HG03066 (cell line): ENCODE measurements at regions not wholly inside any gene's neighbourhood (a gene's known extent, or its start where the extent isn't known, plus 50 kb on each side); places are given as distances from the start of the nearest gene placed in this dataset.
A peak's percentile ranks its signal among the peaks of the same experiment; 100 is the strongest.

Source experiments
- ATAC-seq: cut with Tn5 transposase; IDR thresholded peaks from one replicate; pipeline ENCODE4 v1.9.1; 2021; ENCODE audit warnings: low read depth; ENCODE audit not compliant: unreplicated experiment

DNA sequence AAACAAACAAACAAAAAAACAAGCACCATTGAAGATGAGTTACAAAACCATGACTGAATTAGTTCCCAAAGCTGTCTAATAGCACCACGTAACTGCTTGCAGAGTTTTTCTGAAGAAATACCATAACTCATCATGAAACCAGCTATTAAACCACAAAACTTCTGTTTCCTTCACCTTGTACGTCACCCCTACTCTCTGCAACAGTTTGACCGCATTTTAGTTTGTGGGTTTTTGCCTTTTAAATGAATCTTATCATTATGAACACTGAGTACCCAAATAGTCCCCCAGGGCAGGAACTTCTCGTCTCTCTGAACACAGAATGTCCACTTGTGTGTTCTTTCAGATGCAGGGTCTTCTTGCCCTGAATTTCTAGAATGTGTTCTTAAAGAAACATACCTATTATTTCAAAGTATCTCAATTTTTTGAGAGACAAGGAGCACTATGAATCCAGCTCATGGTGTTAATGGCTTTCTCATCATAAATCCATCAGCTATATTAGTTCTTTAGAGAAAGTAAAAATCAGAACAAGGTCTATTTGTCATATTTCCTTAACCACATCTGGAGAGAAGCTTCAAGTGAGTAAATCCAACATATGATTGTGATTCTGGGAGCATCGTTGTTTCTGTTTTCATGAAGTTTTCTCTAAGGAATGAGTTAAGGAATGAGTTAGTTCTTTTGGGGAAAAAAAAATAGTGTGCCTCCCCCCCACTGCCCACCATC lies 210.6 kb downstream of the AUH start:
- peak; percentile 74 for ATAC-seq

DNA sequence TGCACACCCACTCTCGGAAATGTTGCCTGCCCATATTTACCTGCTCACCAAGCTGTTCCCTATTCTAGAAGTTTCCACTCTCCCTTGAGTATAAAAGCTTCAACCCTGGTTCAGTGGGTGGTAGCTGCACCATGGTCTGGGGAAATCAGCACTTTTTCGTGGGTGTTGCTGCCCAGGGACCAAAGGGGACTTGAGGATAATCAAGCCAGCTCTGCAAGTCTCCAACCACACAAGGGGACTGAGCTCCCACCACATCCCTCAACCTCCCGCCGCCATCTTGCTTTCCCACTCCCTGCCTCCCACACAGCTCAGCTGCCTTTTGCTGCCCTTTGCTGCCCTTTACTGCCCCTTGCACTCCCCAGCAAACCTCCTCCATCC lies 210.0 kb downstream of the AUH start:
- ATAC-seq = no peak

DNA sequence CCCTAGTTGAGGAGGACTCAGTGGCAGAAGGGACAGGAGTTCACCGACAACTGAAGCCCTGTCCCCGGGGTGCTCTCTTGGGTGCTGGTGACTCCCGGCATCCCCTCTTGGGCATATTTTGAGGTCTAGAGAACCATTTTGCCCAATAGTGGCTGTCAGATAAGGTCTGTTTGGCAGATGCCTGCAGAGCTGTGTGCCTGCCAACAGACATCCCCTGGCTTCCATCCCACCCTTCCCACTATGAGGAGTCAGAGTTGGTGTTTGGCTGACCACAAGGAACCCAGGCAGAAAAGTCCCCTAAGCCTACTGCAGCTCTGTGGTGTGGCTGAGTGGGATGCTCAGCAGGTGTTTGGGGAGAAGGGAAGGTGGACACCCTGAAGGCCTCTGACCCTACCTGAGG lies 207.0 kb downstream of the AUH start:
- no peak for ATAC-seq

DNA sequence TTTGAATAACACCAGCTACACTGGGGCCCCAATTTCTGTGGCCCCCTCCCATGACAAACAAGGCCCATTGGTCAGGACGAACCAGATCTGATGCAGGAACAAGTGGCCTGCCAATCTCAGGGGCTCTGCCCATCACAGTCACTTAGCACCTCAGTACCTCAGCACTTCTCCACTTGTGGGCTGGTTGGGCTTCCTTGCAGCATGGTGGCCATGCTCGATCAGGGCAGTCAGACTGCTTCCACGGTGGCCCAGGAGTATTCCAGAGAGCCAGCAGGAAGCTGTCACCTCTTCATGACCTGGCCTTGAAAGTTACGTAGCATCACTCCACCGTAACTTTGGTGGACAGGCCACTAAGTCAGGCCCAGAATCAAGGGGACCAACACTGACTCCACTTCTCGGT lies 206.5 kb downstream of the AUH start:
- no peak for ATAC-seq

DNA sequence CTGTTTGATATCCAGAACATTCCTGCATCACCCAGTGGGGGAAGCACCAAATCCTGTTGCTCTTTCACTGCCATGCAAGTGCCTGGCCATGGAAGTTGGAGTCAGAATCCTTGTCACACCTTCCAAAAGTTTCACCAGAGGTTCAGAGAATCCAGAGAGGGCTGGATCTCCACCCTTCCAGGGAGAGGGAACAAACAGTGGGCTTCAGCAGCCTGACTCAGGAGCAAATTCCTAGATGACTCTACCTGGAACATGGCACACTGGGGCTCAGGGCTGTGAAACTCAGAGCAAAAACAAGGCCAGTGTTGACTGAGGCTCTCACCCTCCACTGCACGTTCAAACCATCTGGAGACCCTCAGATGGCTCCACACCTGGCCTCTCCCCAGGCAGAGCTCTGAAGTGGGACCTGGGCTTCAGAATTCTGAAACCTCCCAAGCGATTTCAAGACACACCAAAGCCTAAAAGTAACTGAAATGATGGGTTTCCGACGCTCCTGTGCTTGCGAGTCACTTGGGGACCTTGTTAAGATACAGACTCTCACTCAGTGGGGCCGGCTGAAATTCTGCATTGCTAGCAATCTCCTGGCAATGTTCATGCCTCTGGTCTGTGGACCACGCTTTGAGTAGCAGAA lies 205.9 kb downstream of the AUH start:
- no peak for ATAC-seq

DNA sequence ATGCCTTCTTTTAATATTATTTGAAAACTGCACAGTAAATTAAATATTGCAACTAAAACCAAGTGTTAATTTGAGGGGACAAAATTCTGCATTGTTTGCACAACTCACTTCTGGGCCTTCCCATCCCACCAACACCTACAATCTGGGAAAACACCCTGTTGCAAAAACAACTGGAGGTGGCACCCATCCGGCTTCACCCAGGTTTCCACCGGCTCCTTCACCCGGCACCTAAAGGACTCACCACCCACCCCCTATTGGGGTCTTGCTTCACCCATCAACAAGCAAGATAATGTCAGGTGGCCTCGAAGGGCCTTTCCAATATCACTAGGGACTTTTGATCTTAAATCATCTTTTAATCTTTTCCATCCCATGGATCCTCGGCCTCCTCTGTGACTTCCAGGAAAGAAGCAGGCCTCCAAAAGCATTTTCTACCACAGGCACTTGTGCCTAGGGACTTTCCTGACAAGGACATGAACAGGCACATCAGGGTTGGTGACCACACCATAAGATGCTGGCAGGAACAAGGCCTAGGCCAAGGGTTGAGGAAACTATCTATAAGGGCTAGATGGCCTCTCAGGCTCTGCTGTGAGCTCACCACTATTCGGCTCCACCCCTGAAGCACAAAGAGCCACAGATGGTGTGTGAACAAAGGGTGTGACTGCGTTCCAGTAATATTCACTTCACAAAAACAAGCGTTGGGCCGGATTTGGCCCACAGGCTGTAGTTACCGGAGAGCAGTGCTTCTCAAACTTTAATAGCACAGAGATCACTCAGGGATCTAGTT lies 205.1 kb downstream of the AUH start:
- no peak for ATAC-seq

DNA sequence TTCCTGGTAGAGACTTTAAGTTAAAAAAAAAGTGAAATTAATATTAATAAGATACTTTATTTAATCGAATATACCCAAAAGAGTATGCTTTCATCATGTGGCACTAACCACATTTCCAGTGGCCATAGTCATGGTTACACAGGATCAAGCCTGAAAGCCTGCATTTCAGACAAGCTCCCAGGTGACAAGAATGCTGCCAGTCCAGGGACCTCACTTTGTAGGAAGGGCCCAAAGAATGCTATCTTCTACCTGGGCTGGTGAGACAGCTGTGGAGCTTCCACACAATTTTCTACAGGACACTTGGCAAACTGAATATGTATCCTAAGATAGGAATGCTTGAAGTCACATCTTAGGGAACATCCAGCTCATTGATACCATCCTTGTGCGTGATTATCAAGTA lies 203.8 kb downstream of the AUH start:
- ATAC-seq = no peak

DNA sequence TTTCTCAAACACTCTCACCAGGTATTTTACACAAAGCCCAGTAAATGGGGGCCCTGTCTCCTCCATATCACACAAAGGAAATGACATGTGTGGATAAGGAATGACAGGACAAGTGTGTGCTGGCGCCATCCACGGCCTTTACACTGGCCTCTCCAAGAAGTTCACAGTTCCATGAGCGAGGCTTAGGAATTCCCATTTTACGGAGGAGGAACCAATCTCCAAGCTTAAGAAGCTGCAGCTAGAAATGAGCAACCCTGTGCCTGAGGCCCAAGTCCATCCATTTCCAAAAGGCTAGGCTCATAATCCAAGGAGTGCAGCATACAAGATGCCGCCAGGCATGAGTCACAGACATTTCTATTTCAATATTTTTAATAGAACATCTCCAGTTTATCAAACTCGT lies 203.4 kb downstream of the AUH start:
- ATAC-seq = no peak

DNA sequence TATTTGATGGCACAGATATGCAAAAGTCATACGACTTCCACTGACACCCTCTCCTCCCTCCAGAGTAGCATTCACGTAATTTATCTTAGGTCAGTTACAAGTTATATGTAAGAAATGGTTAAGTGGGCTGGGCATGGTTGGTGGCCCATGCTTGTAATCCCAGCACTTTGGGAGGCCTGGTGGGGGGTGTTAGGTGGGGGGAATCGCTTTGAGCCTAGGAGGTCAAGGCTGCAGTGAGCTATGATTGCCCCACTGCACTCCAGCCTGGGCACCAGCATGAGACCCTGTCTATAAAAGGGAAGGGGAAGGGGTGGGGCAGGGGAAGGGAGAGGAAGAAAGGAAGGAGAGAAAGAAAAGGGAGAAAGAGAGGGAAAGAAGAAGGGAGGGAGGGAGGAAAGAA lies 202.8 kb downstream of the AUH start:
- ATAC-seq = no peak

DNA sequence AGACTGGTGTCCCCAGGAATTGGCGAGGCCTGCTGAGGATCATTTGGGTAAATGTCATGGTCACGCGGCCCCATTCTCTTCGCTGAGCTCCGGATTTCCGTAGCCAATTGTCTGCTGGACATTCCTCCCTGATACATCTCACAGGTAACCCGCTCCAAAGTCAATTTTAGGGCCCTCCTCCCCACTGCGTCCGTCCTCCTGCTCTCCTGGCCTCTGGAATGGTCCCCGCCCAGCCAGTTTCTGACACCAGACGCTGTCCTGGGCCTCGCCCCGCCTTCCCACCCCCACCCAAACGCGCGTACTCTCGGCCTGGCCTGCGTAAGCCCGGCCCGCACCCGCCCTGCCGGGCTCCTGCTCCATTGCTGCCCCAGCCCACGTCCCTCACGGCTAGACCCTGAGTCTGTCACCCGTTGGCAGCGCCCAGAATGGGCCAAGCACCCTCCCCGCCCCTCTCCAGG lies 202.0 kb downstream of the AUH start:
- ATAC-seq = no peak

DNA sequence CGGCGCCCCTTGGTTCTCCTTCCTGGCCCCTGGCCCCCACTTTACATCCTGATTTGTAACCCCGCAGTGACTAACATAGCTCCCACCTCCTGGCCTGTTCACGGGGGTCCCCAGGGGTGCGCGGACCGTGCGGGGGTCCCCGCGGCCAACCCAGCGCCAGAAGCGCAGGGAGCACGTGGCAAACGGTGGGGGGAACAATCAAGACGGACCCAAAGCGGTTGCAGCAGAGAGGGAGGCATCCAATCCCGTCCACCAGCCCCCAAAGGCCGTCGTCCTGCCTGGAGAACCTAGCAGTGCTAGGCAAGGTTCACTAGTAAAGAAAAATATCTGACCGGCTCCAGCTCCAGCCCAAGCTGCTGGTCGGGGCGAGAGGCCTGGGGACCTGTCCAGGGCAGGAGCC lies 201.5 kb downstream of the AUH start:
- ATAC-seq = no peak

DNA sequence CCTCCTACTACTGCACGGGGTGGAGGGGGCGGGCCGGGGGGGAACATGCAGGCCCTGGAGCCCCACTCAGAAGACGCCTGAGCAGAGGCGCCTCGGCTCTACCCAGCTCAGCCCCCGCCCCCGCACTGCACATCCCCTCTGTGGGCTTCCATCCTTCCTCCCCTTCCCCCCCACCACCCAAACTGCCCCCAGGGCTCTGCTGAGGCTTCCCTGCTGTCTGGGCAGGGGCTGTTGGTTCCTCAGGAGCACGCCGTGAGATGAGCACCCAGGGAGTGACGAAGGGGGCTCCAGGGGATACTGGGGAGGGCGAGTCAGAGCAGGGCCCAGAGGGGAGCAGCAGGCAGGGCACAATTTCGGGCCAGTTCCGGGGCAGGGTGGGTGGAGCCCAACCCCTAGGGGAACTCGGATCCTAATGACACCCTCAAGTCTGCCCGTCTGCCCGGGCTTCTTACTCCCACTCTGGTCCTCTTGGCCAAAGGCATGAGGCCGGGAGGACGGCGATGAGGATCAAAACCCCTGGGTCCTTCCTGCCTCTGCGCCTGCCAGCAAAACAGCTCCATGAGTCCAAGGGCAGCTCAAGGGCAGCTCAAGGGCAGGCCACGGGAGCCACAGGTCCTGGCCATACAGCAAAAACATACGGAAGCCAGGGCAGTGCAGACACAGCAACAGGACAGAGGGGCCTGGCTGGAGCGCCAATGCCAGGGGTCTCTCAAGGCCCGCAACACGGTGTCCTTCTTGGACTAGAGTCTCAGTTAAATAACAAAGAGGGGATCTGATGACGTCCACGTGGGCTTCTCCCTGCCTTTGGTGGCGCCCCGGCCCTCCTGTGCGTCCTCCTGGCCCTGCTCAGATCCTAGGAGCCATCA lies 200.9 kb downstream of the AUH start:
- no peak for ATAC-seq

DNA sequence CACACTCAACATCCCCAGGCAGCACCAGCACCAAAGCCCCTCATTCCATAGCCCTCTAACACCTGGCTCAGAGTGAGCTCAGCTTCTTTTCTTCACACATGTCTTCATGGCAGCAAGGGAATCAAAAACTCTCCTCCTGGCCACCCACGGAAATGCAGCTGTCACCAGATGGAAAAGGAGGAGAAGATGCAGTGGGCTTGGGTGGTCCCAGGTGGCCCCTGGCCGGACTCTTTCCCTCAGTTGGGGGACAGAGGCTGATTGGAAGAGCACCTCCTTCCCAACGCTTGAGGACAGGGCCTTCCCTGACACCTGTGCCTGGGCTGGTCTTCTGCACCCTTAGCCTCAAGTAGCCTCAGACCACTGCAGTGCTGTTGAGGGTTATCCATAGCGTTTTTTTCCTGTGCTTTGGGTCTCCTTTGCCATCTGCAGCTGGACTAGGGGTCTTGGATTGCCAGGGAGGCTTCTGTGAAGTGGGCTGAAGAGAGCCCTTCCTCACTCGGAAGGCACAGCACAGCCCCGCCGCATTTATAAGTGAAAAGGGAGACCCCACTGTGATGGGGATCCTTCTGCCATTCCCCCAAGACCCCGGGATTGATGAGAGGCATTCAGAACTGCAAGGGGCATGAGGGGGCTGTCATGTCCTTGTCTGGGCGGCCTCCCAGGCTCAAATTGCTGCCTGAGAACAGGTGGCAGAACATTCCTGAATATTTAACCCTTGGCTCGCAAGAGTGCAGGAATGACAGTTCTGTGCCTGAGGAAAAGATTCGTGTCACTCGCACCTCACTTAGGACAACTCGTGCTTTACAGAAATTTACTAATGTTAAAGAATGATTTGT lies 200.0 kb downstream of the AUH start:
- ATAC-seq = no peak

DNA sequence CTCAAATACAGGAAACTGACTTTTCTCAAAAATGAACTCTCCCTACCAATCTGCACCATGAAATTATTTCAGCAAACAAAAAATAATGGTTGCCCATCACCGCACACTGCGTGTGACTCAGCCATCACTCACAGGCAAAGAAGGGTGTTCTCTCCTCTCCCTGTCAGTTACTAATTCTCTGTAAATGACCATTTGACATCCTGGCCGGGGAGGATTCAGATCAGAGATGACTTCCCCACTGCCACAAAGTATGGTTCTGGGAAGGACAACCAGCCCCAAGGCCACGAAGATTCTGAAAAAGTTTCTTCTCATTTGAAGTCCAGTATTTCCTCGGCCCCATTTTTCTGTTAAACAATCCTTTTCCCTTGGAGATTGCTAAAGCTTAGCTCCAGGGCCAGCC lies 199.4 kb downstream of the AUH start:
- ATAC-seq = no peak

DNA sequence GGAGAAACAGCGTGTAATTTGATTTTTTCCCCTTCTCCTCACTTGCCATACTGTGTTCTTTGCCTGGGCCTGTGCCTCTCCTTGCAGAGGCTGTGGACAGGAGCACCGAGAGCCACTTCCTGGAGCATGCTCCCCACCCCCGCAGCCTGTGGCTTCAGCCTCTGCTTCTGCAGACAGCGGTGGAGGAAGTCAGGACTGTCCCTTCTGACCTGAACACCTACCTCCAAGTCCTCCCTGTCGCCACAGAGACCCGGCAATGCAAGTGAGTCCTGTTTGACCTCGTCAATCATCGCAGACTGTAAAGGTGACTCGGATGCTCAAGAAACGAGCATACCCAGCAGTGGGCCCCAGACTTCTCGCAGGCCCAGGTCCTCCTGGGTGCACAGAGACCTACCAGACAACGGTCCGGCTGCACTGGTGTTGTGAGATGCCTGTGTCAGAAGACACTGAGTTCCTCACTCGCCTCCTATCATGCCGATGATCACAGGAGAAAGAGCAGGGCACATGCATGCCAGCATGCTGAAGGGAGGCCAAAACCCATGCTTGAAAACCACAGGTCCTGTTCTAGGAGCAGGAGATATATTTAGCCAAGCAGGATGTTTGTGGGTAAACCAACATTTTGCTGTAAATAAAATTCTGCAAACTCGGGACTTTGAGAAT lies 198.8 kb downstream of the AUH start:
- peak; percentile 62 for ATAC-seq

DNA sequence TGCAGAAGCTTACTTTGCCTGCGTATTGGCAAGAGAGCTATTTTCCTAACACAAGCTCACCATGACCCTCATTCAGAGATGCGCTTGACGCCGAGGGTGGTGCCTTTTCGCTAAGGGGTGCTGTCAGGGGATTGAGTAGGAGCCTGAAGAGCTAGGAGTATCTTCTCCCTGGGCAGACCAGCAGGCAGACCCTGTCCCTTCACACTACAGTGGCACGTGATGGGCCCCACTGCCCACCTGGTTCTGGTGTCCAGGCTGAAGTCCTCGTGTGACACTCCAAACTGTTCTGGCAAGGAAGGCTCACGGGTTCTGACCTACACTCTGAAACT lies 198.3 kb downstream of the AUH start:
- ATAC-seq = no peak

DNA sequence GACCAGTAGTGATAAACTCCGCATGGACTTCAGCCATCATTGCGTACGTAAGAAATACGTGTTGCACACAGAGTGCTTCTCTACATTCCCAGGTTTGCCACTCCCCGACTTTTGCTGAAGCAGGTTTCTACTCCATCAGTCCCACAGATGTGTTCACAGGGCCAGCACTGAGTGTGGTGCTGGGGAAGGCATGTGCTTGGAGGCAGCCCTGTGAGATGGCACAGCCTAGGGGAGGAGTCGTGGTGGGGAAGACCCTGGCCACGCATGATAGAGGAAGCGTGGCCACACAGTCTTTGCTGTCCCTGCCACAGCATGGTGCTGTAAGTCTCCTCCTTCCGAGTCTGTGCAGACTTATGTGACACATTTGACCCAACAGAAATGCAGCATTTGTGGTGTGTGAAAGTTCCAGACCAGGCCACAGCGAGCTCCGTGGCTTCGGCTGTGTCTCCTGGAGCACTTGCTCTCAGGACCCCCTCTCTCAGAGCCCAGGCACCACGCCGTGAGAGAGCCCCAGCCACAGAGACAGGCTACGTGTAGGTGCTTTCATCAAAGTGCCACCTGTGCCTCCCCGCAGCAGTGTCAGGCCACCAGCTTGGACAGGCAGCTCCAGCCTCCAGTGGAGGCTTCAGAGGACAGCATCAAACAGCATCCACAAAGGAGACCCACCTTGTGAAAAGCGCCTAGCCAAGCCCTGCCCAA lies 197.8 kb downstream of the AUH start:
- ATAC-seq = no peak
